ENCODE measurements at regions not wholly inside any gene's neighbourhood (a gene's known extent, or its start where the extent isn't known, plus 50 kb on each side); places are given as distances from the start of the nearest gene placed in this dataset.

DNA sequence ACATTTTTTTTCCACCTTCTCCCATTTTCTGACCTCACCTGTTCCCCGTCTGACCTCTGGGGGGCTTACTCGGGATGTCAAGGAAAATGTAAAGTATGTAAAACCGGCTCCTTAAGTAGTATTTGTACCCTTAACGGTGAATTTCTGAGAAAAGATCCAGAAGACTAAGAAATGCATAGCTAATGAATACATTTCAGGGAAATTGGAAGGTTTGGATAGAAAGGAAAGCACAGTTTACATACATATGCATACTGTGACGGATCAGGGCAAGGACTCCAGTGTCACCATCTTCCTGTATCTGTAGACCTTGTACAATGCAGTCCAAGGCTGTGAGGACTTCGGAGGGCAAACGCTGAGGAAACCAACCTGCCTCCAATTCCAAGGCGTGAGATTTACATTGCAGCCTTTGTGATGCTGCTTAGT, 2185.9 kb upstream of the TENM3 start:
- DNase-seq (ENCODE audit: low read depth), result peak; percentile 21

DNA sequence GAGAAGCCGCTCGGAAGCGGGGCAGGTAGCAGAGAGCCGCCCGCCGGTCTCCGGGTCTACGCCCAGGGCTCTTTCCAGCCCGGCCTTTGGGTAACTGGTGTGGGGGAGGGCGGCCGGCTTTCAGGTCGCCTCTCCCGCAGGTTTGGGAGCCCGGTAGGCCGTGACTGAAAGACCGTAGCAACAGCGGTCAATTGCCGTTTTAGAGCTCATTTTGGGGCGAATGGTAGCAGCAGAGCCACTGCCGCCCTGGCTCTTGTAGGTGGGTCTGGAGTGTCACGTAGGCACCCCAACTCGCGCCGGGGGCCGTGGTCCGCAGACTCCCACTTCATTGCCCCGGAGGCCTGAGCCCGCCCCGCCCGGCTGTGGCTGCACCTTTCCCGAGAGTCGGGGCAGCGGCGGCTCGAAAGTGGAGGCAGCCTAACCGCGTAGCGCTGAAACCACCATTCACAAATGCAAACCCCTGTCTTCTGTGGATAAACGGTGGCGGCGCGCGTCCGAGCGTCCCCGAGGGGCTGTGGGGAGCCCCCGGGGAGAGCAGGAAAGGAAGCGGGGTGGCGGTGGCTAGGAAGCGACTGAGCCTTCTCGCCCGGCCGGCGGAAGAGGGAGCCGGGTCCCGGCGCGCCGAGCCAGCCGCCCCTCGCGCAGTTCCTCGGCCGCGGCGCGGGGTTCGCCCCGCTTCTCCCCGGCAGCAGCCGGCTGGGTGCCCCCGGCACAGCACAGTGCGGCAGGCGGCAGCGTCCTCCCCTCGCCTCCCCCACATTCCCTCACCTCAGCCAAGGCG, 2185.1 kb upstream of the TENM3 start:
- peak; percentile 29 for DNase-seq (ENCODE audit: low read depth)

GRCh38 chr4:180058691-180059215, 2184.4 kb upstream of the TENM3 start:
- peak; percentile 50 for DNase-seq (ENCODE audit: low read depth)

DNA sequence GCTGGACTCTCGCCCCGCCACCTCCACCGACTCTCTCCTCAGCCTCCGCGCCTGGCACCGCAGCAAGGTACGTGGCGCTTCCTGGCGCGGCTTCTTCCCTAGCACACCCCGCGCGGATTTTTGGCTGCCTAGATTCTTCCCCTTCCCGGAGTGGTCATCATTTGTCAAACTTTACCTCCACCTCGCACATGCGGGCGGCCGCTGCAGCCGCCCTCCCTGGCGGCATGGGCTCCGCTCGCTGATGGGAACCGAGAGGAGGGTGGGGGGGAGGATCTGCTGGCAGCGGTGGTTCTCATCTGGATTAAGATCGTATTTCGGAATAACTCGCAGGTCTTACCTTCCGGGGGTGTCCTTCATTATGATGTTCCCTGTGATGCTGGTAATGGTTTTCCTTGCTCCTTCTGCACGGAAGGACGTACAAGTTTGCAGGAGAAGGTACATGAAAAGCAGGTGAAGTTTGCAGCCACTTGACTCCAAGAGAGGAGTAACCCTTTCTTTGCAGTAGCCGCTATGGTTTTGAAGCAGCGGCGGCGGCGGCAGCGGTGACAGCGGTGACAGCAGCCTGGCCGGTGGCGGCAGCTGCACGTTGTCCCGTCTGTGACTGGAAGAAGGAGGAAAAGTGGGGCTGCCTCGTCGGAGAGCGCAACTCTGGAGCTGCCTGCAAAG, 2183.9 kb upstream of the TENM3 start:
- DNase-seq (ENCODE audit: low read depth), result peak; percentile 48

DNA sequence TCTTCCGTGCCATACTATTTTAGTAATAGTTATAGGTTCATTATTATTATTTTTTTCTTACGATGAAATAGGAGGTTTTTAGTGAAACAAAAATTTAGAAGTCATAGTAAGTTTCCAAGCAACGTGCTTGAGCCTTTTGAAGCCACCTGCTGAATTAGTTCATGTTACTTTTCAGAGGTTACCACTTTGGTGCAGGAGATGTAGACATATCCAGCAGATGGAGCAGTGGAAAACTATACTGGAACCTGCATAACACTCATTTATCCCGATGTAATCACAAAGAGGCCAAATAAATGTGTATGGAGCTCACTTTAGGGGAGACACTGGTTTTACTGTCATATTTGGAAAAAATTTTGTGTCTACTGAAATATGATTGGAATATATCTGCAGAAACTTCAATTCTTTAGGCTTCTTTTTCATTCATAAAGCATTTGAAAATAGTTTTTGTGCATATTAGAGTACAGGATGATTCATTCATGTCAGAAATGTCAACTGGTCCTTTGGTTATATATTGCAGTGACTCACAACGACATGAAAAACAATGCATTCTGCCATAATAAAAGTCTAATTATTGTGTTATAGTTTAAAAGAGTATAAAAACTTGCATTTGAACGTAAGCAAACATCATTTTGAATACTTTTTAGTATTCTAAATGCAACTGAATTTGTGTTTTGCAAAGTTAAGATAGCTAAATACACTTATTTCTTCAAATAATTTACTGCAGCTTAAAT, 2182.9 kb upstream of the TENM3 start:
- peak; percentile 62 for DNase-seq (ENCODE audit: low read depth)

DNA sequence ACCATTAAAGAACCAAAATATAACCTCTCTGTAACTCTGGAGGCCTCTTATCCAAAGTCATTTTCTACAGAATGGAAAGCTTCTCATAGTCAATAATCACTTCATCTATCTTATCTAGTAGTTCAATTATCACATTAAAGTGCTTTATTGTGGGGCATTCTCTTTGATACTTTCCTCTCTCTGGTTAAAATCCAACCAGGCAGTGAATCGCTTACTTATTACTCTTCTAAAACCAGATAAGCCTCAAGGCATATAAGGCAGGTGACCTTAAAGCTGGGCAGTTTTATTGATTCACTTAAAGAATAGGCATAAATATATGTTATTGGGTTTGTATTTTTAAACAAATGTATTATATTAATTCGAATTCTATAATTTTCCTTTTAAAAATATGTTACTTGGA, 2162.1 kb upstream of the TENM3 start:
- no peak for DNase-seq (ENCODE audit: low read depth)

GRCh38 chr4:180084561-180084960, 2158.6 kb upstream of the TENM3 start:
- DNase-seq (ENCODE audit: low read depth), result peak; percentile 78

- no peak for DNase-seq (ENCODE audit: low read depth)
These were observed 2156.6 kb upstream of the TENM3 start for GRCh38 chr4:180086480-180087190.

DNA sequence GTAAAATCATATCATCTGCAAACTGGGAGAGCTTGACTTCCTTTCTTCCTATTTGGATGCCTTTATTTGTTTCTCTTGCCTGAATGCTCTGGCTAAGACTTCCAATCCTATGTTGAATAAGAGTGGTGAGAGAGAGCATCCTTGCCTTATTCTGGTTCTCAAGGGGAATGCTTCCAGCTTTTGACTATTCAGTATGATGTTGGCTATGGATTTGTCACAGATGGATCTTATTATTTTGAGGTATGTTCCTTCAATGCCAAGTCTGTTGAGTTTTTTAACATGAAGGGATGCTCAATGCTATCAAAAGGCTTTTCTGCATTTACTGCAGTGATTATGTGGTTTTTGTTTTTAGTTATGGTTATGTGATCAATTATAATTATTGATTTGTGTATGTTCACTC, 2144.6 kb upstream of the TENM3 start:
- DNase-seq (ENCODE audit: low read depth), result no peak

DNA sequence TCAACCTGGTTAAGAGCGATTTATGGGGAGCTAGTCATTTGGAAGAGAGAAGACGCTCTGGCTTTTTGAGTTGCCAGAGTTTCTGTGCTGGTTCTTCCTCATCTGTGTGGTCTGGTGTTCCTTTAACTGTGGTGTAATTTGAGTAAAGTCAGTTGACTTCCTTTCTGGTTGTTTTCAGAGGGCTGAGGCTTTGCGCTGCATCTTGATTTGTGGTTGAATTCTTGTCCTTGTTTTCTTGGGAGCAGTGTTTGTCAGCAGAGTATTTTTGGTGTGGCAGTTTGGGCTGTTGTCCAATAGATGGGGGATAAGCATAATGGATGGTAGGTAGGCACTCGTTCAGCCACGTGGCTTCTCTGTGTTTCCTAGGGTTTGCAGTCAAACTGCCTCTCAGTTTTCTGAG, 2143.2 kb upstream of the TENM3 start:
- no peak for DNase-seq (ENCODE audit: low read depth)

- no peak for DNase-seq (ENCODE audit: low read depth)
These were observed 2142.5 kb upstream of the TENM3 start for GRCh38 chr4:180100433-180101344.

DNA sequence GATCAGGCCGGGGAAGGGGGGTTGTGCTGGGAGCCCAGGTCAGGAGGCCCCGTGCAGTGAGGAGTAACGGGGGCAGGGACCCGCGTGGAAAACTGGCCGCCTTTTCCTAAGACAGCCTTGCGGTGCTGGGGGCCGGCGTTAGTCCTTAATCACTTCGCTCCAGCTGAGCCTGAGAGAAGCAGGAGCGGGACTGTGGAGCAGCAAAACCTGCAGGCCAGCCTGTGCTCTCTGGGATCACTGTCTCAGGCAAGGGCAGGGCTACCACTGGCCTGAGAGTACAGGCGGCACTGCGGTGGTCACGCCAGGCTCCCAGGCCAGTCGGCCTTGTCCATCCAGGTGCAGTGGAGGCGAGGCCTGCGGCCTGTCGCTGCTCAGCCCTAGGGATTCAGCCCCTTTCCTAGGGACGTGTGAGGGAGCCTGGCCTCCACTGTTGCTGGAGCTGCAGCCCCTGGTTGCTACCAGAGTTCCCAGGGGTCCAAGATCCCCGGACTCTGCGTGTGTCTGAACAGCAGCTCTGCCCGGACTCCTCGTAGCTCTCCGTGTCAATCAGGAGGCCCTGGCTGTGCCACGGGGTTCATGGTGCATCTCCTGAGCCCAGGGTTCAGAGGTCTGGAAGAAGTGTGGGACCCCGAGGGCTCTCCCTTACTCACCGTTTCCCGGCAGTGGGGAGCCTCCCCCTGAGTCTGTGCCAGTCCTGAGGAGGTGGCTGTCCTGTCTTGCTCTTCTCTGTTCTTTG, 2141.7 kb upstream of the TENM3 start:
- DNase-seq (ENCODE audit: low read depth), result no peak

DNA sequence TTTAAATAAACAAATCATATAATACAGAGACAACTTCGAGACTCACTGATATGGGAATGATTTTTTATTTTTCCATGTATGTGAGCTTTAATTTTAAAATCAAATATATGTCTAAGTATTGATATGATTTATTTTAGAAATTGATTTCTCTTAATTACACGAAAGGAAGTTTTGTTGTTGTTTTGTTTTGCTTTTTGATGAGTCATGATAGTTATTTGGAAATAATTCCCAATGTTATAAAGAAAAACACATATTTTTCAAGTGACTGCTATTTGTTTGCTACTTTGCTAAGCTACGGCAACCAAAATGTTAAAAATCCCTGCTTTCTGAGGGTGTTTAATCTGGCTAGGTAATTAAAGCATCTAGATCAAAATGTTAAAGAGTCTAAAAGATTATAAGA, 2139.4 kb upstream of the TENM3 start:
- no peak for DNase-seq (ENCODE audit: low read depth)

GRCh38 chr4:180105362-180105761, 2137.8 kb upstream of the TENM3 start:
- DNase-seq (ENCODE audit: low read depth), result no peak

- DNase-seq (ENCODE audit: low read depth), result peak; percentile 52
These were observed 2137.1 kb upstream of the TENM3 start for GRCh38 chr4:180106122-180106521.

GRCh38 chr4:180106997-180107396, 2136.2 kb upstream of the TENM3 start:
- DNase-seq (ENCODE audit: low read depth), result peak; percentile 67

GRCh38 chr4:180116840-180117239, 2126.4 kb upstream of the TENM3 start:
- DNase-seq (ENCODE audit: low read depth), result no peak

GRCh38 chr4:180120068-180120467, 2123.1 kb upstream of the TENM3 start:
- DNase-seq (ENCODE audit: low read depth), result peak; percentile 19

- peak; percentile 39 for DNase-seq (ENCODE audit: low read depth)
These were observed 2108.9 kb upstream of the TENM3 start for GRCh38 chr4:180134091-180134866.

Data from ELR (cell line).